ENCODE measurements at regions not wholly inside any gene's neighbourhood (a gene's known extent, or its start where the extent isn't known, plus 50 kb on each side); places are given as distances from the start of the nearest gene placed in this dataset.
"Not testable (repeated sequence)": the region's sequence is repeated elsewhere in the genome, so short reads cannot be mapped to it uniquely, and the experiment has no call there.

- no peak for DNase-seq
These were observed 122.5 kb downstream of the APIP start for GRCh38 chr11:34793666-34794065.

GRCh38 chr11:34792814-34793258 lies 123.3 kb downstream of the APIP start:
- DNase-seq, result no peak

DNA sequence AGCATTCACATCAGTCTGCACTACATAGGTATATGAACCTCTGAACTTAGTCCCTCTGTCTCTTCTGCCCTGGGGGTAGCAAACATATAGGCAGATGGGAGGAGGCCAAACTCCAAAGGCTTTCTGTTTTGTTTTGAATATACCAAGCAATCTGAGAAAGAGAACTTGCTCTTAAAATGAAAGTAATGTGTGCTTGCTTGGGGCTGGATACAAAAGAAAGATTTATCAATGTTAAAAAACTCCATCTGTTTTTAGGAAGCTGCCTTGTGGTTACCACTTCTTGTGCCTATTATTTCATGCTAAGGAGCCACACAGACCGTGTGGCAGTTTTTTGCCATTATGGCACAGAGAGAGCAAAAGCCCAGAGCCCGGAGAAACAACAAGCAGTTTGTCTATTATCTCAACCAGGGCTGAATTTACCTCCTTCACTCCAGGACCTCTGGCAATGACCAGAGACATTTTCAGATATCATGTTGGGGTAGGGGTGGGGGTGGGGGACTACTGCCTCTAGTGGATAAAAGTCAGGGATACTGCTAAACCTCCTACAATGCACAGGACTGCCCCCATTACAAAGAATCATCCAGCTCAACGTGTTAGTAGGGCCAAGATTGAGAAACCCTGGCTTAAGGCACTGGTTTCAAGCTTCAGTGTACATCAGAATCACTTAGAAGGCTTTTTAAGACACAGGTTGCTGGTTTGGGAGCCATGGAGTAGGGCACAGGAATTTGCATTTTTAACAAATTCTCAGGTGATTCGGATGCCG lies 124.2 kb downstream of the APIP start:
- no peak for DNase-seq

GRCh38 chr11:34790620-34791019 lies 125.6 kb downstream of the APIP start:
- DNase-seq, result no peak

GRCh38 chr11:34789196-34789834 lies 126.9 kb downstream of the APIP start:
- no peak for DNase-seq

DNA sequence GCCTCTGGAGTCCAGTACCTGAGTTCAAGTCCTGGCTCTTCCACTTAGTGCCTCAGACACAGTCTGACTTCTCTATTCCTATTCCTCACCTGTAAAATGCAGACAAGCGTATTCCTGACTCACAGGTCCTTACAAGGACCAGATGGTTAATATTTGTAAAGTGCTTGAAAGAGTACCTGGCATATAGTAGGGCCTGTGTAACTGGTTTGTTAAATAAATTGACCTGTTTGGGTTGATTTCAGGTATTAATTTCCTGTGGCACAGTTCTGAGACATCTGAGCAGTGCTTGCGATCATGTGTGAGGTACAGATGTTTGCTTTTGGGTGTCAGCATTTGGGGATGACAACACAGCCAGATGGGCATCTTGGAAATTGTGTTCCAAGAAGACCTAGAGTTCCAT lies 127.5 kb downstream of the APIP start:
- DNase-seq, result no peak

GRCh38 chr11:34787895-34788294 lies 128.3 kb downstream of the APIP start:
- DNase-seq, result peak; percentile 17

GRCh38 chr11:34787348-34787747 lies 128.8 kb downstream of the APIP start:
- DNase-seq, result peak; percentile 23

DNA sequence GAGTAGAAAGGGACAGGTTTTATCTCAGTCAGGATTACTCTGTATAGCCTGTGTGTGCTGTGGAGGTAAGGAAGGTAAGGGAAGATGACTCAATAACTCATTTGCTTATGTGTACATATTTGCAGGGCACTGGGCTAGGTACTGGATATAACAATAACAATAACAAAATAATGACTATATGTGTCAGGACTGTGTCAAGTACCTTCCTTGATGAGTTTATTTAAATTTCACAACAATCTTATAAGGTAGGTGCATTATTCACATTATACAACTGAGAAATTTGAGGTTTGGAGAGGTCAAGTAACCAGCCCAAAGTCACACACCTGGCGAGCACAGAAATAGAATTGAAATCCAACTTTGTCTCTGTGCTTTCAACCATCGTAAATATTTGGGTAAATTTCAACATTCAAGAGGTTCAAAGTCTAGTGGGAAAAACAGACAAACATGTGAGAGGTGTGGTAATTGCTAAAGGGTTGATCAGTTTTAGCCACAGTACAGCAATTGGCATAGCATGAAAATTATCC lies 131.8 kb downstream of the APIP start:
- DNase-seq, result no peak

DNA sequence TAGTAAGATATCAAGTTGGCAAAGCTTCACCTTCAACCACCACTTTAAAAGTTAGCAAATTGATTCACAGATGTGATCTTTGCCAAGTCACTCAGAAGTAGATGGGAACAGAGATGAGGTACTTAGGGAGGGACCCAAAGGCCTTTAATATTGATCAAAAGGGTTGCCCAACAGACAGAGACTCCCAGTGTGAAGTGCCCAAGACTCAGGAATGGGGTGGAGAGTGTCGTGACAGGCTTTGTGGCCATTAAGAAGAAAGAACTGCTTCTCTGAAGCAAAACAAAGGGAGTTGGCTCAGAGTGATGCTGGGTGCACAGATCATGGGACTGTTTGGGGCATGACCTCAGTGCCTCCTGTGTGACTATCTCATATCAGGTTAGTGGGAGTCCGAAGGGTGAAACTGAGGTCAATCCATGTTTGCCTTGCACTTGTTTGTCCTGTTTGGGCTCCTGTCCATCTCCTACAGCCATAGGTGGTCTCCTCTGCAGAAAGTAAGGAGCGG lies 132.3 kb downstream of the APIP start:
- no peak for DNase-seq

DNA sequence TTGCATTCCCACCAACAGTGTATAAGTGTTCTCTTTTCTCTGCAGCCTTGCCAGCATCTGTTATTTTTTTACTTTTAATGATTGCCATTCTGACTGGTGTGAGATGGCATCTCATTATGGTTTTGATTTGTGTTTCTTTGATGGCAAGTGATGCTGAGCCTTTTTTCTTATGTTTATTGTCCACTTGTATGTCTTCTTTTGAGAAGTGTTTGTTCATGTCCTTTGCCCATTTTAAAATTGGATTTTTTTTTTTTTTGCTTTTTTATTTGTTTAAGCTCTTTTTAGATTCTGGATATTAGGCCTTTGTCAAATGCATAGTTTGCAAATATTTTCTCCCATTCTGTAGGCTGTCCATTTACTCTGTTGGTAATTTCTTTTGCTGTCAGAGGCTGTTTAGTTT lies 134.4 kb downstream of the APIP start:
- not testable (repeated sequence) for DNase-seq

GRCh38 chr11:34775417-34775888 lies 140.7 kb downstream of the APIP start:
- no peak for DNase-seq

DNA sequence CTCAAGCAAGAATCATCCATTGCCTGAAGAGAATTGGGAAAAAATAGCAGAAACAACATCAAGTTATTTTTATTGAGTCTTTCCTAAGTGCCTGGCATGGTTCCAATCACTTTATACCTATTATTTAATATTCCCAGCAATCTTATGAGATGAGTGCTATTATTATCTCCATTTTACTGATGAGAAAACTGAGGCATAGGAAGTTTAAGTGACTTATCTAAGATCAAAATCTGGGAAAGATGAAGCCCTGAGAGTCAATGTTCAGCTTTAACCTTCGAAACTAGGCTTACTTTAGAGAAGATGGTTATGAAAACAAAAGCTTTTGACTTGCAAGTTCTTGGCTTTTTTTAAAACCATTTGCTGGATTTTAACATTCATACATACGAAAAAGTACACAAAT lies 141.6 kb downstream of the APIP start:
- no peak for DNase-seq

DNA sequence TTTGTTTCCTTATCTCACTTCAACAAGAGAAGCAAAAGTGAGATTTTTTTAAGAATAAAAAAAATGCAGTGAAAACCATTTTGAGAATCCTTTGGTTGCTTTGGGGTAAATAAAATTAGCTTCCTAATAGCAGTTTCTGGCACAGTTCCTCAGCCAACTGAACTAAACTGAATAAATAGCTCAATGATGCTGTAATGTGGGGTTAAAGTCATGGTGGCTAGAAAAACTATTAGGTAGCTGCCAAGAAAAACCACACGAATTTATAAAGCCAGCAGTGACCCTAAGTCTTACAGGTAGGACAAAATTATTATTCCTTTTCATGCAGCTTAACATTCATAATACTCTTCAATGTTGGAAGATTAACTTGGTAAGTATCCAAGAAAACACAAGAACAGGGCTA lies 142.4 kb downstream of the APIP start:
- peak; percentile 11 for DNase-seq

DNA sequence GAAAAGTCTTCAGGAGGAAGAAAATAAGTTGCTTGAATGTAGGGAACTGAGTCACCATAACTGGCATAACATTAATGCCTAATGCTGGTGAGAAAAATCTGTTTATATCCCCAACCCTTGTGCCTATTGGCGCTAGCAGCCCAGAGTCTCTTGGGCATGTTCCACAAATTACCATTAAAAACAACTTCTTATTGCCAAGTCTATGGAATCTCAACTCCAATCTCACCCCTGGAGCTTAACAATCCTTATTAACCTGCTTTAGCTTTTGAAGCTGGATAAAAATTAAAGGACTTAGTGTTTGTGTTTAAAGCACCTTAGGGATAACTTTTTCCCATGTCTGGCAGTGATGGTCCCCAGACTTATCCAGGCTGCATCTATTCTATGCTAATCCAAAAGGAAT lies 143.0 kb downstream of the APIP start:
- no peak for DNase-seq

DNA sequence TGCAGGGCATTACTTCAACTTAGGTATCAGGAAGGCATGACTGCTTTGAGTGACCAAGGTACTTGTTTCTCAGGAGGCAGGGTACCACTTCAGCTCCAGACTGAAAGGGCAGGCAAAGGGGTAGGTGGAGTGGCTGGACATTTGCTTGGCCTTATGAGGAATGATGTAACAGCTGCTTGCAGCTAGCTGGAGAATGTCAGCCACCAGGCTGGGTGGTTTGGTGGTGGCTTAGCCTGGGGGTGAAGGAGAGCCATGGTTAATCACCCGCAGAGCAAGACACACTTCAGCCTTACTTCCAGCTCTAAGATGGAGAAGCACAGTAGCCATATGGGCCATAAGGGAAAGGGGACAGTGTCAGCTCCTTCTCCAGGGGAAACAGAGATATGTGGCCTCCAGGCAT lies 146.1 kb downstream of the APIP start:
- DNase-seq, result no peak

GRCh38 chr11:34769224-34769623 lies 147.0 kb downstream of the APIP start:
- DNase-seq, result no peak

- DNase-seq, result not testable (repeated sequence)
These were observed 141.7 kb downstream of the EHF start for GRCh38 chr11:34762625-34763024.

GRCh38 chr11:34758262-34758661 lies 137.4 kb downstream of the EHF start:
- no peak for DNase-seq

- no peak for DNase-seq
These were observed 136.1 kb downstream of the EHF start for GRCh38 chr11:34757026-34757451.

DNA sequence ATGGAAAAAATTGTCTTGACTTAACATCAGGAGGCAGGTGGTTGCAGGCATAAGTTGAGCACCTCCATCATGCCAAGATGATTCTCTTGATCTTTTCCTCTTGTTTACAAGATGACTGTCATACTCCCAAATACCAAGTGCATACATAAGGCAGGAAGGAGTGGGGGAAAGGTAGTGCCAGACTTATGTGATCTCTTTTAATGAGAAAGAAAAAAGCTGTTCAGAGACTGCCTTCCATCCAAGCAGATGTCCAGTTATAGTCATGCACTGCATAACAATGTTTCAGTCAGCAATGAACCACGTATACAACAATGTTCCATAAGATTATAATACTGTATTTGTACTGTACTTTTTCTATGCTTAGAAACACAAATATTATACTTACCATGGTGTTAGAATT lies 135.7 kb downstream of the EHF start:
- no peak for DNase-seq

- no peak for DNase-seq
These were observed 134.8 kb downstream of the EHF start for GRCh38 chr11:34755671-34756070.

GRCh38 chr11:34754171-34754823 lies 133.4 kb downstream of the EHF start:
- no peak for DNase-seq
